ENCODE measurements at regions not wholly inside any gene's neighbourhood (a gene's known extent, or its start where the extent isn't known, plus 50 kb on each side); places are given as distances from the start of the nearest gene placed in this dataset.

DNA sequence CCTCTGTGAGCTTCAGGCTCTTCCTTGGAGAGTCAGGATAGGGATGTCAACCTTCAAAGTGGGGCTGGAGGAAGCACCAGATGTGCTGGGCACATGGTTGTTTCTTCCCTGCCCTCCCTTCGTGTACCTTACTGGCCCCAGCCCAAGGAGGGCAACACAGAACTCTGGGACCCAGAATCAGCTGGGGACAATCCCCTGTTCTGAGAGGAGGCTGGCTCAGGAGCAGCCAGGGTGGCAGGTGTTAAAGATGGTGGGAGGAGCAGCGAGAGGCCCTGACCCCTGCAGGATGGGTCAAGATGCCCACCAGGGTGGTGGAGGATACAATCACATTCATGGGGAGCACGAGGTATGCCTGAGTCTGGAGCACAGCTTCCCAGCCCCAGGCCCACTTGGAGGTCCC, 300.4 kb downstream of the ABCC12 start:
- TF ChIP-seq POLR2A (IDR thresholded peaks at IDR 0.05): no peak
- TF ChIP-seq, protein P1, sequence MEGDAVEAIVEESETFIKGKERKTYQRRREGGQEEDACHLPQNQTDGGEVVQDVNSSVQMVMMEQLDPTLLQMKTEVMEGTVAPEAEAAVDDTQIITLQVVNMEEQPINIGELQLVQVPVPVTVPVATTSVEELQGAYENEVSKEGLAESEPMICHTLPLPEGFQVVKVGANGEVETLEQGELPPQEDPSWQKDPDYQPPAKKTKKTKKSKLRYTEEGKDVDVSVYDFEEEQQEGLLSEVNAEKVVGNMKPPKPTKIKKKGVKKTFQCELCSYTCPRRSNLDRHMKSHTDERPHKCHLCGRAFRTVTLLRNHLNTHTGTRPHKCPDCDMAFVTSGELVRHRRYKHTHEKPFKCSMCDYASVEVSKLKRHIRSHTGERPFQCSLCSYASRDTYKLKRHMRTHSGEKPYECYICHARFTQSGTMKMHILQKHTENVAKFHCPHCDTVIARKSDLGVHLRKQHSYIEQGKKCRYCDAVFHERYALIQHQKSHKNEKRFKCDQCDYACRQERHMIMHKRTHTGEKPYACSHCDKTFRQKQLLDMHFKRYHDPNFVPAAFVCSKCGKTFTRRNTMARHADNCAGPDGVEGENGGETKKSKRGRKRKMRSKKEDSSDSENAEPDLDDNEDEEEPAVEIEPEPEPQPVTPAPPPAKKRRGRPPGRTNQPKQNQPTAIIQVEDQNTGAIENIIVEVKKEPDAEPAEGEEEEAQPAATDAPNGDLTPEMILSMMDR (IDR thresholded peaks at IDR 0.05): no peak
- intact Hi-C loops (cut with DNase I; ENCODE audit: low total_unique reads): no loop called here
- Histone ChIP-seq H3K4me3 (no peak overlapping the region), H3K27ac (no peak overlapping the region), H3K9me3 (no peaks in the 10 kb centered on the region), H3K36me3 (no peaks in the 10 kb centered on the region), H3K27me3 (no peaks in the 10 kb centered on the region), H3K4me1 (no peaks in the 10 kb centered on the region)
- no peak for DNase-seq

DNA sequence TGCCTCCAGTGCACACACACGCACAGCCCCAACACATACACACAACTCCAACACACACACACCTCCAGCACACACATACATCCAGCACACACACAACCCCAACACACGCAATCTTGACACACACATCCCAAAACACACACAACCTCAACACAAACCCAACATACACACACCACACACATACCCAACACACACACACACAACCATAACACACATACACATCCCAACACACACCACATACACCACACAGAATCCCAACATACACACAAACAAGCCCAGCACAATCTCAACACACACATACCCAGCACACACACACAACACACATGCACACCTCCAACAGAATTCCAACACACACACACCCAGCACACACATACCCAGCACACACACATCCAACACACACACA, 301.1 kb downstream of the ABCC12 start:
- Histone ChIP-seq H3K36me3 (no peaks in the 10 kb centered on the region), H3K27me3 (no peaks in the 10 kb centered on the region), H3K4me1 (no peaks in the 10 kb centered on the region), H3K9me3 (no peaks in the 10 kb centered on the region), H3K27ac (no peak overlapping the region), H3K4me3 (no peak overlapping the region)
- DNase-seq: no peak
- TF ChIP-seq, protein P1 (IDR thresholded peaks at IDR 0.05): no peak
- no peak for TF ChIP-seq POLR2A (IDR thresholded peaks at IDR 0.05)
- intact Hi-C loops (cut with DNase I; ENCODE audit: low total_unique reads): no loop called here

DNA sequence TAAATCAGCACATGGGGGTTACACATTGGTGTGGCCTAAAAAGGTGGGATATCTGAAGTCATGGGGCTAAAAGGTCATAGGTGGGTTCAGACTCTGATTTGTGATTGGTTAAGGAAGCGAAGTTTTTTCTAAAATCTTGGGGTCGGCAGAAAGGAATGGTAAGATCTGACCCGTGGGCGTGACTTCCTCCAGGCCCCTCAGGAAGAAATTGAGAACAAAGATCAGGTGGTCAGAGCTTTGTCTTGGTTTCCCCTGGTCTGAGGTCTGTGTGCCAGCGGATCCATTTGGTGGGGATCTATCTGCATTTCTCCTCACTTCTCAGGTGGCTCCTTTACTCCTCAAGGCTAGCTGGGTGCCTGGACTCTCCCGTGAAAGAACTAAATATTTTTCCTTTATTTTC, 302.8 kb downstream of the ABCC12 start:
- H3K27me3 ChIP-seq: no peaks in the 10 kb centered on the region
- H3K36me3 ChIP-seq: no peaks in the 10 kb centered on the region
- intact Hi-C loops (cut with DNase I; ENCODE audit: low total_unique reads): no loop called here
- TF ChIP-seq, protein P1 (IDR thresholded peaks at IDR 0.05): no peak
- TF ChIP-seq POLR2A (IDR thresholded peaks at IDR 0.05): no peak
- no peak overlapping the region for H3K4me3 ChIP-seq
- no peaks in the 10 kb centered on the region for H3K9me3 ChIP-seq
- H3K4me1 ChIP-seq: no peaks in the 10 kb centered on the region
- no peak overlapping the region for H3K27ac ChIP-seq
- no peak for DNase-seq

DNA sequence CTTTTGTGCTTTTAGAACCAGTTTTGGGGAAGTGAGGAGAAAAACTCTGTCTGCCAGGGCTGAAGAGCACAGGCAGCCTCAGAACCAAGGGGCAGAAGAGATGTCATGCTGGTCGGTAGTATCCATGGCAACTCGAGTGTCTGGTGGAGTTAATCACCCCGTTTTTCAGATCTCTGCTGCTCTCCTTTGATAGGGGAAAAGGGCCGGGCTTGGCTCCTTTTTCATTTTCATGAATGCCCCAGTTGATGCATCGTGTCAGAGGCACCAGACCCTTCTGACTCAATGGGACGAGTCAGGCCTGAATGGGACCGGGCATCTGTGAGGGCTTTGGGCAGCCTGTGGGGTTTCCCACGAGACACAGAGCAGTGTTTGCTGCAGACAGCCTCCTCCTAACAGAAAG, 304.6 kb downstream of the ABCC12 start:
- intact Hi-C loops (cut with DNase I; ENCODE audit: low total_unique reads): no loop called here
- DNase-seq: no peak
- no peaks in the 10 kb centered on the region for H3K4me1 ChIP-seq
- no peak overlapping the region for H3K27ac ChIP-seq
- H3K4me3 ChIP-seq: no peak overlapping the region
- H3K9me3 ChIP-seq: no peaks in the 10 kb centered on the region
- H3K27me3 ChIP-seq: no peaks in the 10 kb centered on the region
- TF ChIP-seq, protein P1 (IDR thresholded peaks at IDR 0.05): no peak
- TF ChIP-seq POLR2A (IDR thresholded peaks at IDR 0.05): no peak
- H3K36me3 ChIP-seq: no peaks in the 10 kb centered on the region

DNA sequence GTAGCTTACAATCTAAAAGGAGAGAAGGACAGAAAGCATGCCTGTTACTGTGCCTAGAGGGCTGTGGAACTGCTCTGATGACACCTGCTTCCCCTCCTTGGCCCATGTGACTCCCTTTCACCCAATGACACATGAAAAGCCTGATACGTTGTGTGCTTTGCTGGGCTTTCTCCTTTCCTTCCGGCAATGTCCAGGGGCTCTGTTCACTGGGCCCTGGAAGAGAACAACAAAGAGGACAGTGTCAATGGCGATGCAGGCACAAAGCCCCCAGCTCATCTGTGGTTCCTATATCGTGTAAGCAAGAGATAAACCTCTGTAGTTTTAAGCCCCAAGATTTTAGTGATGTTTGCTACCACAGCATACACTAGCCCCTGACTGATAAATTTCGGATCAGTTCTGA, 306.1 kb downstream of the ABCC12 start:
- TF ChIP-seq, protein P1 (IDR thresholded peaks at IDR 0.05): no peak
- no peak for TF ChIP-seq POLR2A (IDR thresholded peaks at IDR 0.05)
- Histone ChIP-seq H3K4me3 (no peak overlapping the region), H3K27ac (no peak overlapping the region), H3K4me1 (no peaks in the 10 kb centered on the region), H3K36me3 (no peaks in the 10 kb centered on the region), H3K9me3 (no peaks in the 10 kb centered on the region), H3K27me3 (no peaks in the 10 kb centered on the region)
- no peak for DNase-seq
- intact Hi-C loops (cut with DNase I; ENCODE audit: low total_unique reads): no loop called here
